PFSK-1 (cell line): ENCODE measurements at regions not wholly inside any gene's neighbourhood (a gene's known extent, or its start where the extent isn't known, plus 50 kb on each side); places are given as distances from the start of the nearest gene placed in this dataset.

Experiments used
- POLR2AphosphoS5 ChIP-seq: IDR thresholded peaks from 2 replicates; pipeline ENCODE4 v1.6.1; 2012; ENCODE audit warnings: low read depth, mild to moderate bottlenecking, control low read depth, low read length, moderate library complexity
- REST ChIP-seq, 2 experiments: IDR thresholded peaks; 2 replicates each; pipeline versions ENCODE4 v1.6.1 to v1.8.0; 2011 to 2012; ENCODE audit warnings: low read depth in 2 of 2, low read length in 2 of 2, control low read depth in 1 of 2, inconsistent platforms in 1 of 2, mild to moderate bottlenecking in 1 of 2, moderate library complexity in 1 of 2; ENCODE audit not compliant: insufficient read depth in 1 of 2
- TAF1 ChIP-seq: IDR thresholded peaks from 2 replicates; pipeline ENCODE4 v1.6.1; 2012; ENCODE audit warnings: low read length, control low read depth, borderline replicate concordance; ENCODE audit not compliant: insufficient read depth

- TF ChIP-seq REST (IDR thresholded peaks at IDR 0.05; ENCODE audit: insufficient read depth in 1 of 2, low read depth in 2 of 2, low read length in 2 of 2) = no peak
- no peak for TF ChIP-seq TAF1
- TF ChIP-seq POLR2AphosphoS5 = no peak
Observed at GRCh38 chr2:64858541-64859311, 130.5 kb upstream of the SLC1A4 start.
